H1 (cell line): ENCODE measurements at regions not wholly inside any gene's neighbourhood (a gene's known extent, or its start where the extent isn't known, plus 50 kb on each side); places are given as distances from the start of the nearest gene placed in this dataset.

Experiments
- BACH1 ChIP-seq: IDR thresholded peaks from 2 replicates; pipeline ENCODE4 v1.6.1; 2012; ENCODE audit warnings: low read length, improper control_type of control experiment
- CBX8 ChIP-seq: fragments of 300-800, 300-1000 bp; sonication (generic); IDR thresholded peaks from 2 replicates; pipeline ENCODE4 v1.7.1; 2016; ENCODE audit warnings: low read depth, low read length, borderline replicate concordance
- EGR1 ChIP-seq: IDR thresholded peaks from 2 replicates; pipeline ENCODE4 v1.6.1; 2011; ENCODE audit warnings: low read depth, low read length, borderline replicate concordance
- KDM1A ChIP-seq: fragments of 200-600, 300-600 bp; sonication (generic); IDR thresholded peaks from 2 replicates; pipeline ENCODE4 v1.7.1; 2016; ENCODE audit warnings: mild to moderate bottlenecking, low read length, borderline replicate concordance
- NRF1 ChIP-seq: IDR thresholded peaks from 2 replicates; pipeline ENCODE4 v1.6.1; 2011; ENCODE audit warnings: mild to moderate bottlenecking, low read depth, low read length, improper control_type of control experiment
- POLR2A ChIP-seq, 2 experiments: IDR thresholded peaks; 1 replicate in 1 of 2; 2 replicates in 1 of 2; pipeline ENCODE4 v1.6.1; 2011; ENCODE audit warnings: low read depth in 2 of 2, low read length in 2 of 2, mild to moderate bottlenecking in 2 of 2; ENCODE audit errors: control extremely low read depth in 1 of 2
- SP1 ChIP-seq: IDR thresholded peaks from 2 replicates; pipeline ENCODE4 v1.6.1; 2011; ENCODE audit warnings: low read depth, low read length
- SP2 ChIP-seq: IDR thresholded peaks from 2 replicates; pipeline ENCODE4 v1.6.1; 2012; ENCODE audit warnings: mild to moderate bottlenecking, low read length, inconsistent platforms
- TF ChIP-seq, protein P1 (sequence below): IDR thresholded peaks from 2 replicates; pipeline ENCODE4 v1.6.1; 2012; ENCODE audit warnings: inconsistent platforms

GRCh38 chr2:177030451-177031105, 182.0 kb upstream of the HNRNPA3 start (continued):
- TF ChIP-seq CBX8: no peak
- TF ChIP-seq, protein P1, sequence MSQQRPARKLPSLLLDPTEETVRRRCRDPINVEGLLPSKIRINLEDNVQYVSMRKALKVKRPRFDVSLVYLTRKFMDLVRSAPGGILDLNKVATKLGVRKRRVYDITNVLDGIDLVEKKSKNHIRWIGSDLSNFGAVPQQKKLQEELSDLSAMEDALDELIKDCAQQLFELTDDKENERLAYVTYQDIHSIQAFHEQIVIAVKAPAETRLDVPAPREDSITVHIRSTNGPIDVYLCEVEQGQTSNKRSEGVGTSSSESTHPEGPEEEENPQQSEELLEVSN: no peak
- TF ChIP-seq NRF1: no peak
- TF ChIP-seq POLR2A (IDR thresholded peaks at IDR 0.05; ENCODE audit: control extremely low read depth in 1 of 2, low read depth in 2 of 2, low read length in 2 of 2): no peak
- no peak for TF ChIP-seq BACH1
- TF ChIP-seq KDM1A: no peak
- TF ChIP-seq SP2: no peak
- TF ChIP-seq EGR1: no peak
- TF ChIP-seq SP1: no peak
